ENCODE measurements at regions not wholly inside any gene's neighbourhood (a gene's known extent, or its start where the extent isn't known, plus 50 kb on each side); places are given as distances from the start of the nearest gene placed in this dataset.

- TF ChIP-seq CTCF (IDR thresholded peaks at IDR 0.05 in 2 of 3, conservative IDR thresholded peaks at IDR 0.05 in 1 of 3; ENCODE audit: control insufficient read depth in 2 of 3, extremely low read depth in 1 of 3, insufficient read depth in 1 of 3, low read depth in 3 of 3, low read length in 3 of 3) (no peak), EP300 (IDR thresholded peaks at IDR 0.05; ENCODE audit: borderline replicate concordance in 1 of 2, control insufficient read depth in 1 of 2, low read depth in 2 of 2, low read length in 2 of 2) (no peak), ZNF274 (IDR thresholded peaks at IDR 0.05; ENCODE audit: insufficient read depth, insufficient read length) (no peak), EZH2 (IDR thresholded peaks at IDR 0.05; ENCODE audit: borderline replicate concordance, control insufficient read depth, low read depth, low read length) (no peak), POLR2A (IDR thresholded peaks at IDR 0.05; ENCODE audit: low read depth, low read length) (no peak), ATF3 (IDR thresholded peaks at IDR 0.05; ENCODE audit: borderline replicate concordance, extremely low read depth, low read depth, low read length) (no peak), CREB1 (IDR thresholded peaks at IDR 0.05; ENCODE audit: low read depth) (no peak)
These were observed 283.5 kb upstream of the NEBL start for GRCh38 chr10:21180604-21181003.
